Liver (tissue), 8 donors: ENCODE measurements at regions not wholly inside any gene's neighbourhood (a gene's known extent, or its start where the extent isn't known, plus 50 kb on each side); places are given as distances from the start of the nearest gene placed in this dataset.

Experiments
- DNase-seq: peaks from one replicate; pipeline ENCODE4 v3.0.0-alpha.2; 2017; ENCODE audit warnings: low spot score
- H3K27ac ChIP-seq, 2 donors: one replicate each; pipeline ENCODE4 v1.7.0; 2013; ENCODE audit warnings: inconsistent platforms in 2 of 2, low read length in 2 of 2, control low read depth in 1 of 2, low read depth in 1 of 2, mild to moderate bottlenecking in 1 of 2
- H3K27me3 ChIP-seq, 4 donors: one replicate each; pipeline versions ENCODE4 v1.6.1 to v1.7.0; 2013; ENCODE audit warnings: low read length in 3 of 4, inconsistent platforms in 1 of 4, mild to moderate bottlenecking in 1 of 4, moderate library complexity in 1 of 4; ENCODE audit not compliant: control insufficient read depth in 4 of 4, insufficient read depth in 4 of 4
- H3K36me3 ChIP-seq, 4 donors: one replicate each; pipeline versions ENCODE4 v1.6.1 to v1.7.0; 2013; ENCODE audit warnings: low read length in 3 of 4, mild to moderate bottlenecking in 3 of 4, low read depth in 1 of 4, moderate library complexity in 1 of 4; ENCODE audit not compliant: control insufficient read depth in 4 of 4, insufficient read depth in 3 of 4
- H3K4me1 ChIP-seq, 4 donors: one replicate each; pipeline versions ENCODE4 v1.6.1 to v1.7.0; 2013; ENCODE audit warnings: low read length in 3 of 4, mild to moderate bottlenecking in 3 of 4, moderate library complexity in 1 of 4; ENCODE audit not compliant: control insufficient read depth in 4 of 4, insufficient read depth in 4 of 4
- H3K4me3 ChIP-seq, 3 donors: one replicate each; pipeline versions ENCODE4 v1.6.1 to v1.7.0; 2013; ENCODE audit warnings: low read length in 3 of 3, control low read depth in 1 of 3, low read depth in 1 of 3, mild to moderate bottlenecking in 1 of 3
- H3K9ac ChIP-seq, 2 donors: one replicate each; pipeline ENCODE4 v1.7.0; 2013; ENCODE audit warnings: low read length in 2 of 2, mild to moderate bottlenecking in 2 of 2, moderate library complexity in 2 of 2, control low read depth in 1 of 2, low read depth in 1 of 2
- H3K9me3 ChIP-seq, 4 donors: one replicate each; pipeline versions ENCODE4 v1.6.1 to v1.7.0; 2013; ENCODE audit warnings: low read length in 3 of 4; ENCODE audit not compliant: control insufficient read depth in 4 of 4
- EGR1 ChIP-seq, 2 donors: IDR thresholded peaks; 2 replicates each; pipeline ENCODE4 v1.6.1; 2016 to 2018; ENCODE audit warnings: antibody characterized with exemption in 2 of 2, low read depth in 2 of 2
- FOXA1 ChIP-seq: IDR thresholded peaks from 2 replicates; pipeline ENCODE4 v1.6.1; 2016; ENCODE audit warnings: antibody characterized with exemption
- FOXA2 ChIP-seq: IDR thresholded peaks from 2 replicates; pipeline ENCODE4 v1.6.1; 2016; ENCODE audit warnings: antibody characterized with exemption
- GABPA ChIP-seq, 2 donors: IDR thresholded peaks in 1 of 2; conservative IDR thresholded peaks in 1 of 2; 2 replicates each; pipeline ENCODE4 v1.6.1; 2016; ENCODE audit warnings: antibody characterized with exemption in 2 of 2, mild to moderate bottlenecking in 1 of 2, moderate library complexity in 1 of 2
- HNF4A ChIP-seq, 2 donors: conservative IDR thresholded peaks; 2 replicates each; pipeline ENCODE4 v1.6.1; 2016; ENCODE audit warnings: antibody characterized with exemption in 2 of 2, mild to moderate bottlenecking in 2 of 2
- HNF4G ChIP-seq: IDR thresholded peaks from 2 replicates; pipeline ENCODE4 v1.6.1; 2016; ENCODE audit warnings: antibody characterized with exemption
- JUND ChIP-seq, 2 donors: IDR thresholded peaks; 2 replicates each; pipeline ENCODE4 v1.6.1; 2016; ENCODE audit warnings: antibody characterized with exemption in 2 of 2
- NR2F2 ChIP-seq: IDR thresholded peaks from 2 replicates; pipeline ENCODE4 v1.6.1; 2016; ENCODE audit warnings: antibody characterized with exemption
- RAD21 ChIP-seq, 2 donors: IDR thresholded peaks; 2 replicates each; pipeline ENCODE4 v1.6.1; 2016; ENCODE audit warnings: antibody characterized with exemption in 2 of 2, mild to moderate bottlenecking in 2 of 2
- RXRA ChIP-seq, 2 donors: IDR thresholded peaks; 2 replicates each; pipeline ENCODE4 v1.6.1; 2017 to 2018; ENCODE audit warnings: antibody characterized with exemption in 2 of 2, mild to moderate bottlenecking in 1 of 2
- SP1 ChIP-seq: IDR thresholded peaks from 2 replicates; pipeline ENCODE4 v1.6.1; 2018; ENCODE audit warnings: antibody characterized with exemption, mild to moderate bottlenecking
- TAF1 ChIP-seq: conservative IDR thresholded peaks from 2 replicates; pipeline ENCODE4 v1.6.1; 2016; ENCODE audit warnings: antibody characterized with exemption, mild to moderate bottlenecking
- YY1 ChIP-seq: IDR thresholded peaks from 2 replicates; pipeline ENCODE4 v1.6.1; 2016; ENCODE audit warnings: antibody characterized with exemption, mild to moderate bottlenecking
- WGBS: extraction: QIAGEN DNeasy Blood & Tissue Kit; methylation state at CpG from one replicate; pipeline ENCODE4 v1.1.7; 2013; 5-methylcytosine and 5-hydroxymethylcytosine counted together
- TF ChIP-seq, protein P1 (sequence below): fragments of 150-350 bp; IDR thresholded peaks from 2 replicates; pipeline ENCODE4 v1.5.1; 2017; ENCODE audit warnings: improper control_type of control experiment, low read depth, low read length; ENCODE audit not compliant: missing input control
- TF ChIP-seq, protein P2 (sequence below): IDR thresholded peaks from 2 replicates; pipeline ENCODE4 v1.6.1; 2016; ENCODE audit warnings: antibody characterized with exemption, mild to moderate bottlenecking
- TF ChIP-seq, protein P3 (sequence below): IDR thresholded peaks from 2 replicates; pipeline ENCODE4 v1.6.1; 2016; ENCODE audit warnings: antibody characterized with exemption
- TF ChIP-seq, protein P4 (sequence below): IDR thresholded peaks from 2 replicates; pipeline ENCODE4 v1.6.1; 2016; ENCODE audit warnings: antibody characterized with exemption
- donor health status: healthy.
- donor health status: healthy.
- donor health status: healthy.
- donor health status: healthy.
- donor health status: healthy.

DNA sequence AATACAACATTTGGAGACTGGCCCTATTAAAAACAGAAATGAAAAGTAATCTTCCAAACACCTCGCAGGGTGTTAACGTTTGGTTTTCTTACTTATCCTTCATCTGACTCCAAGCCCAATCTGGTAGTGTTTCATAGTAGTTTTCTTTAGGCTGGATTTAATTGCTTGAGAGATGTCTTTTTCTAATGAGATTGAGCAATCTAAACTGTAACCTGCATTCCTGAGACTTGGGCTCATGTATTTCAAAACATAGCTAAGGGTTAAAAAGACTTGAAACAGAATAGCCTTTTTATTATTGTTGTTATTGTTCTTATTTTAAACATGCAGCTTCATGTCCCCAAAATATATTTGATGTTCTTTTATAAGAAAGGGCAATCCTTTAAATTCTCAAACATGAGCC, 278.9 kb downstream of the TGFB2 start:
- Histone ChIP-seq H3K36me3 (no peaks in the 10 kb centered on the region), H3K27ac (no peak overlapping the region), H3K9ac (no peak overlapping the region), H3K27me3 (no peaks in the 10 kb centered on the region), H3K9me3 (no peaks in the 10 kb centered on the region), H3K4me3 (no peak overlapping the region), H3K4me1 (no peaks in the 10 kb centered on the region)
- no peak for TF ChIP-seq RXRA (IDR thresholded peaks at IDR 0.05)
- no peak for TF ChIP-seq EGR1 (IDR thresholded peaks at IDR 0.05; ENCODE audit: low read depth in 2 of 2)
- no peak for TF ChIP-seq SP1
- TF ChIP-seq GABPA (IDR thresholded peaks at IDR 0.05 in 1 of 2, conservative IDR thresholded peaks at IDR 0.05 in 1 of 2) = no peak
- TF ChIP-seq HNF4A (conservative IDR thresholded peaks at IDR 0.05) = no peak
- TF ChIP-seq FOXA2 = no peak
- TF ChIP-seq, protein P1, sequence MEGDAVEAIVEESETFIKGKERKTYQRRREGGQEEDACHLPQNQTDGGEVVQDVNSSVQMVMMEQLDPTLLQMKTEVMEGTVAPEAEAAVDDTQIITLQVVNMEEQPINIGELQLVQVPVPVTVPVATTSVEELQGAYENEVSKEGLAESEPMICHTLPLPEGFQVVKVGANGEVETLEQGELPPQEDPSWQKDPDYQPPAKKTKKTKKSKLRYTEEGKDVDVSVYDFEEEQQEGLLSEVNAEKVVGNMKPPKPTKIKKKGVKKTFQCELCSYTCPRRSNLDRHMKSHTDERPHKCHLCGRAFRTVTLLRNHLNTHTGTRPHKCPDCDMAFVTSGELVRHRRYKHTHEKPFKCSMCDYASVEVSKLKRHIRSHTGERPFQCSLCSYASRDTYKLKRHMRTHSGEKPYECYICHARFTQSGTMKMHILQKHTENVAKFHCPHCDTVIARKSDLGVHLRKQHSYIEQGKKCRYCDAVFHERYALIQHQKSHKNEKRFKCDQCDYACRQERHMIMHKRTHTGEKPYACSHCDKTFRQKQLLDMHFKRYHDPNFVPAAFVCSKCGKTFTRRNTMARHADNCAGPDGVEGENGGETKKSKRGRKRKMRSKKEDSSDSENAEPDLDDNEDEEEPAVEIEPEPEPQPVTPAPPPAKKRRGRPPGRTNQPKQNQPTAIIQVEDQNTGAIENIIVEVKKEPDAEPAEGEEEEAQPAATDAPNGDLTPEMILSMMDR = no peak
- TF ChIP-seq JUND (IDR thresholded peaks at IDR 0.05) = no peak
- TF ChIP-seq FOXA1 = no peak
- no peak for TF ChIP-seq YY1
- TF ChIP-seq, protein P2, sequence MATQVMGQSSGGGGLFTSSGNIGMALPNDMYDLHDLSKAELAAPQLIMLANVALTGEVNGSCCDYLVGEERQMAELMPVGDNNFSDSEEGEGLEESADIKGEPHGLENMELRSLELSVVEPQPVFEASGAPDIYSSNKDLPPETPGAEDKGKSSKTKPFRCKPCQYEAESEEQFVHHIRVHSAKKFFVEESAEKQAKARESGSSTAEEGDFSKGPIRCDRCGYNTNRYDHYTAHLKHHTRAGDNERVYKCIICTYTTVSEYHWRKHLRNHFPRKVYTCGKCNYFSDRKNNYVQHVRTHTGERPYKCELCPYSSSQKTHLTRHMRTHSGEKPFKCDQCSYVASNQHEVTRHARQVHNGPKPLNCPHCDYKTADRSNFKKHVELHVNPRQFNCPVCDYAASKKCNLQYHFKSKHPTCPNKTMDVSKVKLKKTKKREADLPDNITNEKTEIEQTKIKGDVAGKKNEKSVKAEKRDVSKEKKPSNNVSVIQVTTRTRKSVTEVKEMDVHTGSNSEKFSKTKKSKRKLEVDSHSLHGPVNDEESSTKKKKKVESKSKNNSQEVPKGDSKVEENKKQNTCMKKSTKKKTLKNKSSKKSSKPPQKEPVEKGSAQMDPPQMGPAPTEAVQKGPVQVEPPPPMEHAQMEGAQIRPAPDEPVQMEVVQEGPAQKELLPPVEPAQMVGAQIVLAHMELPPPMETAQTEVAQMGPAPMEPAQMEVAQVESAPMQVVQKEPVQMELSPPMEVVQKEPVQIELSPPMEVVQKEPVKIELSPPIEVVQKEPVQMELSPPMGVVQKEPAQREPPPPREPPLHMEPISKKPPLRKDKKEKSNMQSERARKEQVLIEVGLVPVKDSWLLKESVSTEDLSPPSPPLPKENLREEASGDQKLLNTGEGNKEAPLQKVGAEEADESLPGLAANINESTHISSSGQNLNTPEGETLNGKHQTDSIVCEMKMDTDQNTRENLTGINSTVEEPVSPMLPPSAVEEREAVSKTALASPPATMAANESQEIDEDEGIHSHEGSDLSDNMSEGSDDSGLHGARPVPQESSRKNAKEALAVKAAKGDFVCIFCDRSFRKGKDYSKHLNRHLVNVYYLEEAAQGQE = no peak
- TF ChIP-seq, protein P3, sequence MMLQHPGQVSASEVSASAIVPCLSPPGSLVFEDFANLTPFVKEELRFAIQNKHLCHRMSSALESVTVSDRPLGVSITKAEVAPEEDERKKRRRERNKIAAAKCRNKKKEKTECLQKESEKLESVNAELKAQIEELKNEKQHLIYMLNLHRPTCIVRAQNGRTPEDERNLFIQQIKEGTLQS = no peak
- TF ChIP-seq HNF4G = no peak
- no peak for TF ChIP-seq RAD21 (IDR thresholded peaks at IDR 0.05)
- no peak for TF ChIP-seq TAF1
- TF ChIP-seq NR2F2 = no peak
- WGBS = 88% methylated on average over 2 of the region's 2 CpGs
- no peak for DNase-seq

DNA sequence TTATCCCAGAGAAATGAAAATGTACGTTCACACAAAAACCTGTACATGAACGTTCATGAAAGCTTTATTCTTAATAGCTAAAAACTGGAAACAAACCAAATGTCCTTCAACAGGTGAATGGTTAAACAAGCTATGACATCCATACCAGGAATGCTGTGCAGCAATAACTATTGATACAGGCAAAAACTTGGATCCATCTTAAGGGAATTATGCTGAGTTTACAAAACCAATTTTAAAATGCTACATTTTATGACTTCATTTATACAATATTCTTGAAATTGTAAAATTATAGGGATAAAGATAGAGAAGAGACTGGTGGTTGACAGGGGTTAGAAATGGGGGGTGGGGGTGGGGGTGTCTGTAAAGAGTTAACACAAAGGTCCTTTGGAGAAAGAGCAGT, 280.3 kb downstream of the TGFB2 start:
- no peak for DNase-seq

More for the DNA sequence above, 280.3 kb downstream of the TGFB2 start:
- TF ChIP-seq EGR1 (IDR thresholded peaks at IDR 0.05; ENCODE audit: low read depth in 2 of 2) = no peak
- no peak for TF ChIP-seq RXRA (IDR thresholded peaks at IDR 0.05)
- TF ChIP-seq, protein P4, sequence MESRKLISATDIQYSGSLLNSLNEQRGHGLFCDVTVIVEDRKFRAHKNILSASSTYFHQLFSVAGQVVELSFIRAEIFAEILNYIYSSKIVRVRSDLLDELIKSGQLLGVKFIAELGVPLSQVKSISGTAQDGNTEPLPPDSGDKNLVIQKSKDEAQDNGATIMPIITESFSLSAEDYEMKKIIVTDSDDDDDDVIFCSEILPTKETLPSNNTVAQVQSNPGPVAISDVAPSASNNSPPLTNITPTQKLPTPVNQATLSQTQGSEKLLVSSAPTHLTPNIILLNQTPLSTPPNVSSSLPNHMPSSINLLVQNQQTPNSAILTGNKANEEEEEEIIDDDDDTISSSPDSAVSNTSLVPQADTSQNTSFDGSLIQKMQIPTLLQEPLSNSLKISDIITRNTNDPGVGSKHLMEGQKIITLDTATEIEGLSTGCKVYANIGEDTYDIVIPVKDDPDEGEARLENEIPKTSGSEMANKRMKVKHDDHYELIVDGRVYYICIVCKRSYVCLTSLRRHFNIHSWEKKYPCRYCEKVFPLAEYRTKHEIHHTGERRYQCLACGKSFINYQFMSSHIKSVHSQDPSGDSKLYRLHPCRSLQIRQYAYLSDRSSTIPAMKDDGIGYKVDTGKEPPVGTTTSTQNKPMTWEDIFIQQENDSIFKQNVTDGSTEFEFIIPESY = no peak
- H3K4me1 ChIP-seq = no peaks in the 10 kb centered on the region
- no peaks in the 10 kb centered on the region for H3K36me3 ChIP-seq
- no peaks in the 10 kb centered on the region for H3K27me3 ChIP-seq
- no peak overlapping the region for H3K9ac ChIP-seq
- no peak overlapping the region for H3K4me3 ChIP-seq
- WGBS = 84% methylated on average over 2 of the region's 2 CpGs
- no peaks in the 10 kb centered on the region for H3K9me3 ChIP-seq
- no peak overlapping the region for H3K27ac ChIP-seq
